GM18502 (cell line): ENCODE measurements at regions not wholly inside any gene's neighbourhood (a gene's known extent, or its start where the extent isn't known, plus 50 kb on each side); places are given as distances from the start of the nearest gene placed in this dataset.
"Not testable (repeated sequence)": the region's sequence is repeated elsewhere in the genome, so short reads cannot be mapped to it uniquely, and the experiment has no call there.

Source experiments
- ATAC-seq: cut with Tn5 transposase; IDR thresholded peaks from one replicate; pipeline ENCODE4 v1.9.1; 2021; ENCODE audit warnings: mild to moderate bottlenecking; ENCODE audit not compliant: unreplicated experiment, poor library complexity

- no peak for ATAC-seq
These were observed 442.2 kb downstream of the BUD13 start for GRCh38 chr11:116330439-116331185.

GRCh38 chr11:116329354-116330090 is 443.3 kb downstream of the BUD13 start:
- ATAC-seq, result no peak

GRCh38 chr11:116328851-116329250 is 443.9 kb downstream of the BUD13 start:
- ATAC-seq, result no peak

- ATAC-seq, result no peak
These were observed 444.4 kb downstream of the BUD13 start for GRCh38 chr11:116328391-116328790.

GRCh38 chr11:116326146-116326545 is 446.6 kb downstream of the BUD13 start:
- no peak for ATAC-seq

GRCh38 chr11:116325247-116325646 is 447.5 kb downstream of the BUD13 start:
- no peak for ATAC-seq

DNA sequence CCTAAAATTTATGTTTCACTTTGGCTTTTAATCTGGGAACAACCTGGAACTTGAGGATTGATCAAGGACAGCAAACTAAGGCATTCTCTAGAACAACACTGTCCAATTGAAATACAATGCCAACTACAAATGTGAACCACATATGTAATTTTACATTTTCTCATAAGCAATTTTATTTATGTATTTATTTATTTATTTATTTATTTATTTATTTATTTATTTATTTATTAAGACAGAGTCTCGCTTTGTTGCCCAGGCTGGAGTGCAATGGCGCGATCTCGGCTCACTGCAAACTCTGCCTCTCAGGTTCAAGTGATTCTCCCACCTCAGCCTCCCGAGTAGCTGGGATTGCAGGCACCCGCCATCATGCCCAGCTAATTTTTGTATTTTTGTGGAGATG is 448.7 kb downstream of the BUD13 start:
- ATAC-seq, result not testable (repeated sequence)

GRCh38 chr11:116317212-116317611 is 455.6 kb downstream of the BUD13 start:
- no peak for ATAC-seq

DNA sequence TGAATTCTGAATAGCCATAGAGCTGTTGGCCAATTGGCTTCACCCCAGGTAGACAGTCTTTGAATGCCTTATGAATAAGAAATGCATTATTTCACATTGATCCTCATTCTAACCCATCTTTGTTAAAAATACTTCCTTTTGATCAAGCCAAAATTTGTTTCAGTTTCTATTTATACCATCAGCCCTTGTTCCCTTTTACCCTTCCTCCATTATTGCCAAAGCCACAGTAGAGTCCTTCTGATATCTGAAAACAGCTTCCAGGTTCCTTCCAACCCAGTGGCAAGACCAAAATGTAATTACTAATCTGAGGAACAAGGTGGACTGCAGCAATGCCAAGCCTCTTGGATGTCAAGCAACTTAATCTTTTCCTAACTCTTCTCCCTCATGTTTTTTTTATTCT is 458.8 kb downstream of the BUD13 start:
- no peak for ATAC-seq

GRCh38 chr11:116312570-116313391 is 460.0 kb downstream of the BUD13 start:
- no peak for ATAC-seq

- no peak for ATAC-seq
These were observed 461.6 kb downstream of the BUD13 start for GRCh38 chr11:116311206-116311605.

DNA sequence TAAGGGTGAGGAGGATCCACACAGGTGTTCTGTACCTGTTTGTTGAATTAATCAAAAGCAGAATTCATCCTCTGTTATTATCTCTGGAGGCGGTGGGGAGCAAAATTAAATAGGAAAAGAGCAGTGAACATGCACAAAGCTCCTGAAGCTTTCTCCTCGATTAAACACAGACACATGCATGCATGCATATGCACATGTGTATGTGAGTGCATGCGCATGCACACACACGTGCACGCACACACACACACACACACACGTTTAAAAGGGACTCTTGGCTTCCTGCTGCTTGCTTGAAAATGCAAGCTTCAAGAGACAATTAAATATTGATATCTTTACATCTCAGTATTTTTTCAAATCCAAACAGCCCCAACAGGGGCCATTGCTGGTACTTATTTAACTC is 462.1 kb downstream of the BUD13 start:
- ATAC-seq, result no peak

DNA sequence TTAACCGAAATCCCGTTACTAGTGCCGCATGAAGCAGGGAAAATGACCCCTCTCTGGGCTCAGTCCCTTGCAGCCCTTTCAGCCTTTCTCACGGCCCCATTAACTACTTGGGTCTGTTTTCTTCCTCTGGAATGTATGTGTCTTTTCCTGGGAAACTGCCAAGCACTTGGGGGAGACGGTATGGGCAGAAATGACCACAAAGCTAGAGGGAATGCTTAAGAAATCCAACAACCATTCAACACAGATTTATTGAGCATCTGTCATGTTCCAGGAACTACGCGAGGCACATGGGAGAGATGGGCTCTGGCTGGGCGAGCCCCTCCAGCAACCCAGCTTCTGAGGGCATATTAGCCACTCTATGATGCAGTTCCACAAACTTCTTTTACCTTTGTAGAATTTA is 462.6 kb downstream of the BUD13 start:
- no peak for ATAC-seq

DNA sequence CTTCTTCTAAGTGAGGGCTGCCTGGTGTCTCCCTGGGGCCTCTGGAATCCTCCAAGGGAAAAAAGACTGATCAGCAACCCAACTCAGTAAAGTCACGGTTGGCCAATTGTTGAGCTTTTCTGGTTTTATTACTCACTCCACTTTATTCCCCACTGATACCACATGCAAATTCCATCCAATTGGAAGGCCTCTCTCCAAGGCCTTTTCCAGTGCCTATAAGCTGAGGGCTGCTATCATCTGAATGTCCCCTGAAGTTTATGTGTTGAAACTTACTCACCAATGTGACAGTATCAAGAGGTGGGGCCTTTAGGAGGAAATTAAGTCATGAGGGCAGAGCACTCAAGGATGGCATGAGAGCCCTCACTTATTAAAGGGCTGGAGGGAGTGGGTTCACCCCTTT is 463.3 kb downstream of the BUD13 start:
- no peak for ATAC-seq

GRCh38 chr11:116302756-116303155 is 470.0 kb downstream of the BUD13 start:
- no peak for ATAC-seq

GRCh38 chr11:116301141-116301540 is 471.6 kb downstream of the BUD13 start:
- ATAC-seq, result no peak

- ATAC-seq, result no peak
These were observed 472.6 kb downstream of the BUD13 start for GRCh38 chr11:116300232-116300631.

- no peak for ATAC-seq
These were observed 478.2 kb downstream of the BUD13 start for GRCh38 chr11:116294630-116295029.

- ATAC-seq, result no peak
These were observed 484.9 kb downstream of the BUD13 start for GRCh38 chr11:116287866-116288265.

GRCh38 chr11:116285026-116285425 is 487.8 kb downstream of the BUD13 start:
- no peak for ATAC-seq

DNA sequence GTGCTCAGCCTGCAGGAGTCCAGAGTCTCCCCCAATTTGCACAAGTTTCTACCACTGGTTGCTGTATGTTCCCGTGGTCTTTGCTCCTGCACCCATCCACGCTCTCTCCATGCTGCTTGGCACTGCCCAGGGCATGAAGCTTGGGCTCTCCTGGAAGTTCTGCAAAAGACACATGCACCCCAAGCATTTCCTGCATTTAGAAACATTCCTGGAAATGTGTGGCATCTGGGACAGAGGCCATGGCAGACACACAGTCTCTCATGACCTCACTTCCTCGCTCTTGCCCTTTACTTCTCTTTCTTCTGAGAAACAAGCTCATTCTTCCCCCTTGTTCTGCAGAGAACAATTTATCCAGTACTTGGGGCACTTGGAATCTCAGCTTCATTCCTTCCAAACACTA is 489.5 kb downstream of the BUD13 start:
- ATAC-seq, result no peak
